ENCODE measurements at regions not wholly inside any gene's neighbourhood (a gene's known extent, or its start where the extent isn't known, plus 50 kb on each side); places are given as distances from the start of the nearest gene placed in this dataset.

DNA sequence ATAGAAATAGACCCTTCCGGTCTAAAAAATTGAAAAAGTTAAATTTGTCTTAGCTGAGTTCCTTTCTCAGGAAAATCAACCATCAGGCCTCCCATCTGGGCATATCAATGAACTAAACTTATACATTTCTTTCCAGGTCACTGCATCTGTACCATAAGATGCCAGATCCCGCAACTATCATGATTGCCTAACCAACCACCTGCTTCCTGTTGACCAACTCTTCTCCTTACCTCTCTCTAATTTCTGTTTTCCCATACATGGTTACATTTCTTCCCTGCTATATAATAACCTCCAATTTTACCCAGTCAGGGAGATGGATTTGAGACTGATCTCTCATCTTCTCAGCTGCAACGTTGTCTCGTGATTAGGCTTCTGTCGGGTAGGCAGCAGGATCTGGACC is 228.7 kb downstream of the FSIP2 start:
- no peaks in the 10 kb centered on the region for H3K4me1 ChIP-seq
- intact Hi-C loops (cut with DNase I), result no loop called here
- H3K4me3 ChIP-seq, result no peak overlapping the region
- WGBS, 2 donors, result 94 to 97% methylated on average over 5 of the region's 5 CpGs
- no peaks in the 10 kb centered on the region for H3K9me3 ChIP-seq
- FAIRE-seq (no peak), ATAC-seq (no peak), DNase-seq (no peak)
- TF ChIP-seq, protein P1, sequence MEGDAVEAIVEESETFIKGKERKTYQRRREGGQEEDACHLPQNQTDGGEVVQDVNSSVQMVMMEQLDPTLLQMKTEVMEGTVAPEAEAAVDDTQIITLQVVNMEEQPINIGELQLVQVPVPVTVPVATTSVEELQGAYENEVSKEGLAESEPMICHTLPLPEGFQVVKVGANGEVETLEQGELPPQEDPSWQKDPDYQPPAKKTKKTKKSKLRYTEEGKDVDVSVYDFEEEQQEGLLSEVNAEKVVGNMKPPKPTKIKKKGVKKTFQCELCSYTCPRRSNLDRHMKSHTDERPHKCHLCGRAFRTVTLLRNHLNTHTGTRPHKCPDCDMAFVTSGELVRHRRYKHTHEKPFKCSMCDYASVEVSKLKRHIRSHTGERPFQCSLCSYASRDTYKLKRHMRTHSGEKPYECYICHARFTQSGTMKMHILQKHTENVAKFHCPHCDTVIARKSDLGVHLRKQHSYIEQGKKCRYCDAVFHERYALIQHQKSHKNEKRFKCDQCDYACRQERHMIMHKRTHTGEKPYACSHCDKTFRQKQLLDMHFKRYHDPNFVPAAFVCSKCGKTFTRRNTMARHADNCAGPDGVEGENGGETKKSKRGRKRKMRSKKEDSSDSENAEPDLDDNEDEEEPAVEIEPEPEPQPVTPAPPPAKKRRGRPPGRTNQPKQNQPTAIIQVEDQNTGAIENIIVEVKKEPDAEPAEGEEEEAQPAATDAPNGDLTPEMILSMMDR (IDR thresholded peaks at IDR 0.05), result no peak
- H3K27ac ChIP-seq, result no peak overlapping the region
- H3K27me3 ChIP-seq, result no peaks in the 10 kb centered on the region
- H3K36me3 ChIP-seq, result no peaks in the 10 kb centered on the region

DNA sequence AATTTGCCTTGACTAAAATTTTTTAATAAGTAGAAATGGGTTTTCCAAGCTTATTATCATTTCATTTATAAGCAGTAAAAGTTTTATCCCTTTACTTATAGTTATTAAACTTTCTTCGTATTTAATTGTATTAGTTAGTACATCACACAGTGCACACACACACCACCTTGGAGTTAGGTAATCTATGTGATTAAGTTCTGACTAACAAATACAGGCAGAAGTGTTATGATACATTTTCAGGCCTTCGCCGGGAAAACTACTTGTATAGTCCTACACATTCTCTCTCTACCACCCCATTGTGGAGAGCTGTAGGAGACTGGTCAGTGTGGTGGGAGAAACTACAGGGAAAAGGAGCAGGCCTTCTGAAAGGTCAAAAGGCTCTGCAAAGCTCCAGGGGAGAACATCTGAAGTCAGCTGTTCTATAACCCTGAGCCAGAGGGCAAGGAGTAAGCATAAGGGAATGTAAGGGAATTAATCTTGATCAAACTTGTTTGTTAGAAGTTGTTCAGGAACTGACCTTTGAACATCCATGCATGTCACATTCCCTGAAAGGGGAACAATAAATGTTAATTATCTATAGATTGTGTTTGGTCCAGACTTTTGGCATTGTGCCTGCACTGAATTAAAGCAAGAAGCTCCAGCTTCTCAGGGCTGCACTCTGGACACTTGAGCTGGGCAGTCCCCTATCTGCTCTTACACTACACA is 231.7 kb downstream of the FSIP2 start:
- intact Hi-C loops (cut with DNase I), result no loop called here
- FAIRE-seq, result no peak
- peak in 2 of 4 donors; percentile 30 to 55 for ATAC-seq
- Histone ChIP-seq H3K4me1 (no peaks in the 10 kb centered on the region), H3K27me3 (no peaks in the 10 kb centered on the region), H3K36me3 (no peaks in the 10 kb centered on the region), H3K4me3 (no peak overlapping the region), H3K27ac (no peak overlapping the region), H3K9me3 (no peaks in the 10 kb centered on the region)
- 65 to 69% methylated on average over 3 of the region's 3 CpGs for WGBS, 2 donors
- TF ChIP-seq, protein P1 (IDR thresholded peaks at IDR 0.05), result no peak
- DNase-seq, result no peak

DNA sequence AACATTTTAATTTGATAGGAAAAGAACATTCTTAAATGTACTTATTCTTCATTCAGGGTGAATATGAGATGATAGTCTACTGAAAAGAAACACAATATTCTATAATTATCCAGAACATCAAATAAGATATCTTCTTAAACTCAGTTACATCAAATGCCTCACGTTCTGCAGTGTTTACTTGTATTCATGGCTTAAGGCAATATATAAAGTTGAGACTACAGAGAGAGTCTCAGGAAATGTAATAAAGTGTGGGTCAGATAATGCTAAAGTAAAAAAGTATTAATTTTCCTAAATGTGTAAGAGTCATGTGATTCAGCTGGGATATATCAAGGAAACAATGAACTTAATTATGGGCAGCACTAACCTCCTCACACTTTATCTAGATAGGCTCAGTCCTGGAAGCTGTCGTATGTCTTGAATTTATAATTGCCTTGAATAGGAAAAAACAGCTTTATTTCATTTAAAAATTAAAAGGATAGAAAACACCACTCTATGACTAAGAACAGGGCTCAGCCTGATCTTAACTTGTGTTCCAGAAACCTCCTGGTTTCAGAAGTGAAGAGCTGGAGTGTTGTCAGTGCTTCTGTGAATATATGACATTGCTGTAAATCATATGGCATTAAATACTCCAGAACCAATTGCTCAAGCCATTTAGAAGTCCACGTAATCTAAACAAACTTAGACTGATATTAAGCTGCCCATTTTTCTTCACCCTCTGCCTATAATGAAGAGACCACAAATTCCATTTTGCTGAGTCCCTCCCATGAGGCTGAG is 240.2 kb downstream of the FSIP2 start:
- Histone ChIP-seq H3K9me3 (peaks cover 0 to 2% (median 0%) of the 10 kb centered on the region in 4 donors), H3K27me3 (no peaks in the 10 kb centered on the region), H3K4me3 (no peak overlapping the region), H3K36me3 (no peaks in the 10 kb centered on the region), H3K27ac (no peak overlapping the region), H3K4me1 (no peaks in the 10 kb centered on the region)
- intact Hi-C loops (cut with DNase I), result no loop called here
- TF ChIP-seq, protein P1 (IDR thresholded peaks at IDR 0.05), result no peak
- FAIRE-seq (no peak), DNase-seq (no peak), ATAC-seq (no peak)
- WGBS, 2 donors, result 68 to 83% methylated on average over 3 of the region's 3 CpGs

DNA sequence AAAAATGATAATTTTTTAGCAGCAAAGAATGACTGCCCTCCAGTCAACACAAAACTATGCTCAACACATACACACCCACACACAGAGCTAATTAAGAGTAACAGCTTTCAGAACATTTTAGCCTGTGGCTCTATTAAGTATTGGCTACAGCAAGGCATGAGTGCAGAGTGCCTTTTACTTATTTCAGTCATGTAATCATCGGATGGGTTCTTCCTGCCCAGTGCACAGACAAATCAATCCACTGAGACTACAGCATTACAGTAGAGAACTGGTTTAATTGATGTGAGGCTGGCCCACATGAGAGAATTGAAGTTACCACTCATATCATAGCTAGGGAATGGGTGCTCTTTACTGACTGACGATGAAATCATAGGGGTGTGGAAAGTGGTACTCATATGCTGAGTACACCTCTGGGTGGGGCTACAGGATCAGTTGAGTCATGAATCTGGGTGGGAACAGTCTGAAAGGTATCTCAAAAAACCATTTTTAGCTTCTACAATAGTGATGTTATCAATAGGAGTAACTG is 241.0 kb downstream of the FSIP2 start:
- DNase-seq (no peak), FAIRE-seq (no peak), ATAC-seq (no peak)
- intact Hi-C loops (cut with DNase I), result no loop called here
- no peak overlapping the region for H3K27ac ChIP-seq
- H3K4me3 ChIP-seq, result no peak overlapping the region
- H3K9me3 ChIP-seq, result peaks cover 0 to 2% (median 0%) of the 10 kb centered on the region in 4 donors
- 77 to 80% methylated on average over 2 of the region's 2 CpGs for WGBS, 2 donors
- H3K27me3 ChIP-seq, result no peaks in the 10 kb centered on the region
- no peaks in the 10 kb centered on the region for H3K36me3 ChIP-seq
- no peaks in the 10 kb centered on the region for H3K4me1 ChIP-seq
- TF ChIP-seq, protein P1 (IDR thresholded peaks at IDR 0.05), result no peak

Measured in pancreas (tissue), 10 donors.